Smooth muscle cell (in vitro differentiated cells): ENCODE measurements at regions not wholly inside any gene's neighbourhood (a gene's known extent, or its start where the extent isn't known, plus 50 kb on each side); places are given as distances from the start of the nearest gene placed in this dataset.

Experiments used
- DNase-seq: peaks from one replicate; lab custom pipeline; 2025; ENCODE audit not compliant: unreplicated experiment; lab: John Stamatoyannopoulos, UW
- H2AFZ ChIP-seq: fragments of 200-600 bp; sonication (generic); 2 replicates; pipeline ENCODE4 v1.6.0; 2016; ENCODE audit warnings: antibody characterized with exemption, low read depth, mild to moderate bottlenecking
- H3F3A ChIP-seq: fragments of 200-600 bp; sonication (generic); 2 replicates; pipeline ENCODE4 v1.6.0; 2017; ENCODE audit warnings: antibody characterized with exemption, low read depth
- H3K27ac ChIP-seq: fragments of 200-600 bp; sonication (generic); 2 replicates; pipeline ENCODE4 v1.5.1; 2016; ENCODE audit warnings: low read depth, mild to moderate bottlenecking
- H3K27me3 ChIP-seq: fragments of 200-600 bp; sonication (generic); 2 replicates; pipeline ENCODE4 v1.6.1; 2016; ENCODE audit warnings: low read depth, mild to moderate bottlenecking
- H3K36me3 ChIP-seq: fragments of 200-600 bp; sonication (generic); 2 replicates; pipeline ENCODE4 v1.5.1; 2016; ENCODE audit warnings: low read depth
- H3K4me1 ChIP-seq: fragments of 200-600 bp; sonication (generic); 2 replicates; pipeline ENCODE4 v1.5.1; 2016; ENCODE audit warnings: low read depth
- H3K4me2 ChIP-seq: fragments of 200-600 bp; sonication (generic); 2 replicates; pipeline ENCODE4 v1.6.0; 2016; ENCODE audit warnings: mild to moderate bottlenecking
- H3K4me3 ChIP-seq: fragments of 200-600 bp; sonication (generic); 2 replicates; pipeline ENCODE4 v1.5.1; 2016; ENCODE audit warnings: mild to moderate bottlenecking
- H3K79me2 ChIP-seq: fragments of 200-600 bp; sonication (generic); 2 replicates; pipeline ENCODE4 v1.6.0; 2016; ENCODE audit warnings: low read depth, mild to moderate bottlenecking
- H3K9ac ChIP-seq: fragments of 200-600 bp; sonication (generic); 2 replicates; pipeline ENCODE4 v1.6.0; 2016; ENCODE audit warnings: low read depth
- H3K9me3 ChIP-seq: fragments of 200-600 bp; sonication (generic); replicated peaks from 2 replicates; pipeline ENCODE4 v1.5.1; 2016; ENCODE audit warnings: low read depth
- H4K20me1 ChIP-seq: fragments of 200-600 bp; sonication (generic); 2 replicates; pipeline ENCODE4 v1.6.0; 2016; ENCODE audit warnings: low read depth
- CTCF ChIP-seq: fragments of 200-600 bp; sonication (generic); IDR thresholded peaks from 2 replicates; pipeline ENCODE4 v1.5.1; 2017; ENCODE audit warnings: borderline replicate concordance, mild to moderate bottlenecking, antibody characterized with exemption; ENCODE audit not compliant: insufficient read depth, poor library complexity, severe bottlenecking
- WGBS: methylation state at CpG from one replicate; pipeline ENCODE4 v1.1.7; 2016; ENCODE audit warnings: low lambda C conversion rate; 5-methylcytosine and 5-hydroxymethylcytosine counted together

GRCh38 chrX:3169421-3169820 lies 128.2 kb downstream of the ARSF start:
- Histone ChIP-seq H4K20me1 (no peaks in the 10 kb centered on the region), H3K27me3 (no peaks in the 10 kb centered on the region), H3K4me2 (no peak overlapping the region), H3K36me3 (no peaks in the 10 kb centered on the region), H3F3A (peaks cover 5% of the 10 kb centered on the region), H3K79me2 (no peaks in the 10 kb centered on the region), H3K4me1 (peaks cover 19% of the 10 kb centered on the region), H3K27ac (no peak overlapping the region), H3K9me3 (no peaks in the 10 kb centered on the region), H2AFZ (no peak overlapping the region), H3K9ac (no peak overlapping the region), H3K4me3 (no peak overlapping the region)
- DNase-seq: no peak
- TF ChIP-seq CTCF: no peak
- 90% methylated on average over 4 of the region's 4 CpGs for WGBS

GRCh38 chrX:3167771-3168170 lies 126.5 kb downstream of the ARSF start:
- H3K4me1 ChIP-seq: peaks cover 19% of the 10 kb centered on the region
- no peaks in the 10 kb centered on the region for H4K20me1 ChIP-seq
- no peaks in the 10 kb centered on the region for H3K9me3 ChIP-seq
- no peaks in the 10 kb centered on the region for H3K79me2 ChIP-seq
- no peak overlapping the region for H3K4me3 ChIP-seq
- H2AFZ ChIP-seq: no peak overlapping the region
- H3F3A ChIP-seq: peaks cover 5% of the 10 kb centered on the region
- DNase-seq: no peak
- H3K4me2 ChIP-seq: peak overlapping the region; percentile 68
- no peak for TF ChIP-seq CTCF
- H3K36me3 ChIP-seq: no peaks in the 10 kb centered on the region
- peak overlapping the region; percentile 71 for H3K27ac ChIP-seq
- H3K9ac ChIP-seq: no peak overlapping the region
- H3K27me3 ChIP-seq: no peaks in the 10 kb centered on the region
- WGBS: 82% methylated on average over 4 of the region's 4 CpGs

- peaks cover 19% of the 10 kb centered on the region for H3K4me1 ChIP-seq
- H4K20me1 ChIP-seq: no peaks in the 10 kb centered on the region
- H3K27ac ChIP-seq: peak overlapping the region; percentile 71
- H3K9ac ChIP-seq: no peak overlapping the region
- peak overlapping the region; percentile 84 for H2AFZ ChIP-seq
- TF ChIP-seq CTCF: no peak
- no peak overlapping the region for H3K4me3 ChIP-seq
- no peak for DNase-seq
- H3K27me3 ChIP-seq: no peaks in the 10 kb centered on the region
- no peaks in the 10 kb centered on the region for H3K79me2 ChIP-seq
- no peaks in the 10 kb centered on the region for H3K36me3 ChIP-seq
- H3K4me2 ChIP-seq: peak overlapping the region; percentile 68
- H3K9me3 ChIP-seq: no peaks in the 10 kb centered on the region
- WGBS: 41% methylated on average over 11 of the region's 11 CpGs
- H3F3A ChIP-seq: peaks cover 3% of the 10 kb centered on the region
Measured at GRCh38 chrX:3166670-3167455, 125.6 kb downstream of the ARSF start.

- WGBS: 90% methylated on average over 5 of the region's 5 CpGs
- TF ChIP-seq CTCF: no peak
- Histone ChIP-seq H3K27me3 (no peaks in the 10 kb centered on the region), H3K9ac (no peak overlapping the region), H3K4me3 (no peak overlapping the region), H3K36me3 (no peaks in the 10 kb centered on the region), H3K4me2 (peak overlapping the region; percentile 68), H3K27ac (no peak overlapping the region), H3K79me2 (no peaks in the 10 kb centered on the region), H3K9me3 (no peaks in the 10 kb centered on the region), H2AFZ (peak overlapping the region; percentile 84), H4K20me1 (no peaks in the 10 kb centered on the region), H3F3A (peaks cover 2% of the 10 kb centered on the region), H3K4me1 (peaks cover 19% of the 10 kb centered on the region)
- DNase-seq: no peak
Measured at GRCh38 chrX:3165808-3166207, 124.5 kb downstream of the ARSF start.
